Cerebellar nuclear complex (tissue), 1 donor: ENCODE measurements at regions not wholly inside any gene's neighbourhood (a gene's known extent, or its start where the extent isn't known, plus 50 kb on each side); places are given as distances from the start of the nearest gene placed in this dataset.
"Not testable (repeated sequence)": the region's sequence is repeated elsewhere in the genome, so short reads cannot be mapped to it uniquely, and the experiment has no call there.

Experiments used
- DNase-seq, 2 experiments: peaks; one replicate each; lab custom pipeline; 2025; lab: John Stamatoyannopoulos, UW

DNA sequence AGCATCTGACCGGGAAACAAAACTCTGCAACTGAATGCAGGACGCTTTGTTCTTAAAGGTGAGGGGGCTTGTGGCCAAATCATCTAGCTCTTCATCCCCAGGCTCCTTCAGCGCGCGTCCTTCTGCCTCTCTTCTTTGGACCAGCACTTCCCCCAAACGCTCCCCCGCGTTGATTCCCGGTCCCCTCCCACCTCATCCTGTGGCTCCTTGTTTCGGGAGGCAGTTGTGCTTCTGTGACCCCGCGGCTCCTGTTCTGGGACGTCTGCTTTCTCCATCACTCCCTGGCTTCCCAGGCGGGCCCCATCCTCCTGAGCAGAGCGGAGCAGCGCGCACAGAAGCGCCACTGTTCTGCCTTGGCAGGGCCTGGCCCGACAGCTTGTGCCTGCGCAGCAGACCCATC, 109.7 kb upstream of the ZNG1E start:
- DNase-seq, result not testable (repeated sequence)

DNA sequence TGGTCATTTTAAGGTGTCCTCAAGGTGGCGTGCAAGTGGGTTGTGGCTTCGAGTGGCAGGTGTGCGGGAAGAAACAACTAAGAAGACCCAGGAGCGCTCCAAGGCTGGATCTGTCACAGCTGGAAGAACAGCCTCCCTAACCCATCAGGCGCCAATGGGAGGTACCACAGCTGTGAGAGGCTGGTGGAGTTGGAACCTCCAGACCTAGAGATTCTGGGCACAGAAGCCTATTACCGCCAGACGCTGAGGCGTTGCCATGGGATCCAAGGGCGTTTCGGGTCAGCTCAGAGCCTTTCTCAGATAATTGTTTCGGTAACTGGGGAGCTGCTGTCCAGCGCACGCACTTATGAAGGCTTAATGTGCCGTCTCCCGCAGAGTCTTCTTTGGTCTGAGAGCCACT, 156.7 kb upstream of the ZNG1E start:
- DNase-seq, result not testable (repeated sequence)

DNA sequence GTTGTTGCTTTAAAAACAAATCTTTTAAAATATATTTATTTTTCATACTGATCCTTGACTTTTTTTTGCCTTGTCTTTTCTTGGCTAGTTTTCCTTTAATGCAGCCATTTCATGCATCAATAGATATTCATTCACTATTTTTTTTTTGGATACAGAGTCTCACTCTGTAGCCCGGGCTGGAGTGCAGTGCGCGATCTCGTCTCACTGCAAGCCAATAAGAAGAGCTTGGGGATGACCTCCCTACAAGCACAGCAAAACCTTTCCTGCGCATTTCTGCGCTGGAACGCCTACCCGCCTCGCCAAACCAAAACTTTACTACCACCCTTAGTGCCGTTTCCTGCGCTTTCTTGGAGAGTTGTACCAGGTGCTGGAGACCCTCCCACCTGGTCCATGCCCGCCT, 161.3 kb upstream of the ZNG1E start:
- not testable (repeated sequence) for DNase-seq

DNA sequence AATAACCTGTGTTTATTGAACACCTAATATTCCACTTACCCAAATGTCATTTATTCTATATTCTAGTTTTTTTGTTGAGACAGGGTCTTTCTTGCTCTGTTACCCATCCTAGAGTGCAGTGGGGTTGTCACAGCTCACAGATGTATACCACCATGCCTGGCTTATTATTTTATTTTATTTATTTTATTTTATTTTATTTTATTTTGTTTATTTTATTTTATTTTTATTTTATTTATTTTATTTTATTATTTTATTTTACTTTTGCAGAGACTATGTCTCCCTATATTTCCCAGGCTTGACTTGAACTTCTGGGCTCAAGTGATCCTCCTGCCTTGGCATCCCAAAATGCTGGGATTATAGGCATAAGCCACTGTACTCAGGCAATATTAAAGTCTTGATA, 167.8 kb upstream of the ZNG1E start:
- DNase-seq, result not testable (repeated sequence)

DNA sequence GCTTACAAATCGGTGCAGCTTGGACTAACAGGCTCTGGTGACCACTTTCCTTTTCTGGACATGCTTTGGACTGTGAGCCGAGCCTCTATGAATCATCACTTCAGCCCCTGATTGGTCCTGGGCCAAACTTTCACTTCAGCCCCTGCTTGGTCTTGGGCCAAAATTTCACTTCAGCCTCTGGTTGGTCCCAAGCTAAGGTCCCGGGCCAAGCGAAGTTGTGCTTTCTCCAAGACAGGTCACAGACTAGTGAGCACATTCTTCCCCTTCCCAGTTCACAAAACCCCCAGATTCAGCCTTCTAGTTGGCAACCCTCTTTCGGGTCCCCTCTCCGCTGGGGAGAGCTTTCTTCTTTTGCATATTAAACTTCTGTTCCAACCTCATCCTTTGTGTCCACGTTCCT, 171.0 kb upstream of the ZNG1E start:
- DNase-seq, result not testable (repeated sequence)

DNA sequence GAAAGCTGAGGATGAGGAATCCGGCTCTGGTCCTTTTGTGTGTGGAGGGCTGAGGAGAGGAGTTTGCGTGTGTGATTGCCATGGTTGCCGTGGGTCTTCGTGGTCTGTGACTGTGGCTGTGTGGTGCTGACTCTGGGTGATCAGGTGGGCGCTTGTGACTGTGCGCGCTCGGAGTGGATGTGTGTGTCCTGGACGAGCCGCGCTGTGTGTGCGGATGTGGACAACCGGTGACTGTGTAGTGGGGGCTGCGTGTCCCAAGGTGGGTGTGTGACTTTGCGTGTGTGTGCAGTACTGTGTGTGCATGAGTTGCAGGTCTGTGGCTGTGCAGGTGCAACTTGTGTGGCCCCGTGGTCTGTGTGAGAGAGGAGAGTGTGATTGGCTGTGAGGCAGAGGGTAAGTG, 172.0 kb upstream of the ZNG1E start:
- not testable (repeated sequence) for DNase-seq

DNA sequence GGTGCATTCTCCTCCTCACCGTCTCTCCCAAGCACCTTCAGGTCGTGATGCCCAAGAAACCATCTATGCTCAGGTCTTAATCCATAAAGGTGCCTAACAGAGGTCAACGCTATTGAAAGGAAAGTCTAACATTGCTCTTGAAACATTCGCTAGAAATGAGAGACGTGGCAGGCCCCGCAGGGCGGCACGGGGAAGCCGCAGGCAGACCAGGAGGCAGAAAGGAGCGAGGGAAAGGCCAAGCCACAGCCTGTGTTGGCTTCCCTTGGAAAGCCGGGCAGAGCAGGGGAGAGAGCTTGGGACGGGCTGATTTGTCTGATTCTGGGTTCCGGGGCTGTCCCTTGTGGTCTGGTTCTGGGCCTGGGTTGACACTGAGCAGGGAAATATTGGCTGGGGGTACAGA, 192.8 kb upstream of the ZNG1E start:
- DNase-seq, result not testable (repeated sequence)

DNA sequence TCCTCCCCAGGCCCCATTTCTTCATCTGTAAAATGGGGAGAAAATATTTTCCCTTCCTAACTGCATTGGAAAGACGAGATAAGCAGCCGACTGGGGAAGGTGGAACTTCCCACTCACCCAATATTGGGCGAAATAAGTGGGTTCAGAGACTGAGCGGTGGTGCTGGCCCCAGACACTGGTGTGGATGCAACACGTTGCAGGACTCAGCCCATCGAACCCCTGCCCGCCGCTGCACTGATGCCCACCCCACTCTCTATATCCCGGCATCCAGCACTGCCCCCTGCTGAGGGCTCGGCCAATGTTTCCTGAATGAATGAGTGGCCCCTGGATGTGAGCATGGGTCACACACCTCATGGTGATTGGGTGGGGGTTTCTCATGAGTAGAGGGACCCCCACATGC, 194.4 kb upstream of the ZNG1E start:
- DNase-seq, result not testable (repeated sequence)

DNA sequence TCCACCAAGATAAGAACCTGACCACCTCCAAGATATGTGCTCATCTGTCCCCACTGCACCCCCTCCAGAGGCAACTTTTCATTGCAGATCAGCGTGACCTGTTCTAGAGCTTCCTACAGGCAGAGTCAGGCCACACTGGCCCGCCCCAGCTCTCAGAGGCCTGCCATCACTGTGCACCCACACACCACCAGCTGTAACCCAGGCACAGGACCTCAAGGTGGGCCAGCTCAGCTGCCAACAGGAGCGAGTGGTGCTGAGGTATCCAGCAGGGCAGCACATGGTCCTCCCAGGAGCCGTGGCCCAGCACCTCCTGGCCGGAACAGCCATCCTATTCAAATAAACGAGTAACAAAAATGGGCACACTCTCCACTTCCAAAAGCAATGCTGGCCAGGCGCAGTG, 189.9 kb upstream of the FOXD4L5 start:
- DNase-seq, result not testable (repeated sequence)

DNA sequence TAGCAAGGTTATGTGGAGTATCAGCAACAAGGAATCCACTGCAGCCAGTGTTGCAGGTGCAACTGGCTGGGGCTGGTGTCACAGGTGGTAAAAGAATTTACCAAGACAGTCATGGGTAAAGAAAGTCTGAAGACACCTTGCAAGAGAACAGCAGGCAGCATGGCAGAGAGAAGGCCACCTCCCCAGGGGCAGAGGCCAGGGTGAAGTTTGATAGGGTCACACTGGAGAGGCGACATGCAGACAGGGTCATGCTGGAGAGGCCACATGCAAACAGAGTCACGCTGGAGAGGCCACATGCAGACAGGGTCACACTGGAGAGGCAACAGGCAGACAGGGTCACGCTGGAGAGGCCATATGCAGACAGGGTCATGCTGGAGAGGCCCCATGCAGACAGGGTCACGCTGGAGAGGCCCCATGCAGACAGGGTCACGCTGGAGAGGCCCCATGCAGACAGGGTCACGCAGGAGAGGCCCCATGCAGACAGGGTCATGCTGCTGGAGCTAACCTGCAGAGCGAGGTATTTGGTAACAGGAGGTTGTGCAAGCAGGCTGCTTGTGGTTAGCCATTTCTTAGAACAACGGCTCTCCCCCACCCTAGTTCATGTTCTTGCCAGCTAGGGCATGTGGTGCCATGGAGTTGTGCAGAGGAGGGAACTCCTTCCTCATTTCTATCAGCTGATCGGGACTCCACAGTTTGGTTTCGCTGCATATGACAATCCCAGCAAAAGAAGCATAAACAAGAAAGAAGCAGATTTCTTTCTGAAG, 188.2 kb upstream of the FOXD4L5 start:
- not testable (repeated sequence) for DNase-seq

DNA sequence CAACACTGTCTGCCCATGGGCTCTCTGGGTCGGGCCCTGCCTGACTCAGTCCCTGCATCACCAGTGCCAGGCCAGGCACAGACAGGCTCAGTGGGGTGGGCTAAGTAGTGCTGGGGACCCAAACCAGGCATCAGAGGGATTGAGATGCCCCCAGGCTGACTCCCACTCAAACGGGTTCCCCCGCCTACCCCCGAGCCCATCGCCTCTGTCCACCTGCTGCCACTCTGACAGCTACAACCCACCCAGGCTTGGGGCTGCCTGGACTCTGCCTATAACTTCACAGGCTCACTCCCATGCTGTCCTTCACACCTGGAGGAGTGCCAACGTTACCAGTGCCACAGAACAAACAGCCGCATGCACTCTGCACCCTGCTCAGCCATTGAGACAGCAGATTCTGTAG, 186.1 kb upstream of the FOXD4L5 start:
- not testable (repeated sequence) for DNase-seq

DNA sequence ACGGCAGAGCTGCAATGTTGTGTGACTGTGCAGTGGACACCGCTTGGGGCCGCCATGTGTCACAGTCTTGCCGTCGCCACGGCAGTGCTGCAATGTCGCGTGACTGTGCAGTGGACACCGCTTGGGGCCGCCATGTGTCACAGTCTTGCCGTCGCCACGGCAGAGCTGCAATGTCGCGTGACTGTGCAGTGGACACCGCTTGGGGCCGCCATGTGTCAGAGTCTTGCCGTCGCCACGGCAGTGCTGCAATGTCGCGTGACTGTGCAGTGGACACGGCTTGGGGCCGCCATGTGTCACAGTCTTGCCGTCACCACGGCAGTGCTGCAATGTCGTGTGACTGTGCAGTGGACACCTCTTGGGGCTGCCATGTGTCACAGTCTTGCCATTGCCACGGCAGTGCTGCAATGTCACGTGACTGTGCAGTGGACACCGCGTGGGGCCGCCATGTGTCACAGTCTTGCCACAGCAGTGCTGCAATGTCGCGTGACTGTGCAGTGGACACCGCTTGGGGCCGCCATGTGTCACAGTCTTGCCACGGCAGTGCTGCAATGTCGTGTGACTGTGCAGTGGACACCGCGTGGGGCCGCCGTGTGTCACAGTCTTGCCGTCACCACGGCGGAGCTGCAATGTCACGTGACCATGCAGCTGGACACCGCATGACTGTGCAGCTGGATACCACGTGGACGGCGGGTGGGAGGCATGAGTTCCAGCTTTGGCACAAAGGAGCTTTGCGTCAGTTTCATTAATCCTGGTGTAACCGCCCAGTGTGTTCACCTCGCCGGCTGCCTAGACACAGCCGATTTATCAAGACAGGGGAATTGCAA, 182.1 kb upstream of the FOXD4L5 start:
- not testable (repeated sequence) for DNase-seq

DNA sequence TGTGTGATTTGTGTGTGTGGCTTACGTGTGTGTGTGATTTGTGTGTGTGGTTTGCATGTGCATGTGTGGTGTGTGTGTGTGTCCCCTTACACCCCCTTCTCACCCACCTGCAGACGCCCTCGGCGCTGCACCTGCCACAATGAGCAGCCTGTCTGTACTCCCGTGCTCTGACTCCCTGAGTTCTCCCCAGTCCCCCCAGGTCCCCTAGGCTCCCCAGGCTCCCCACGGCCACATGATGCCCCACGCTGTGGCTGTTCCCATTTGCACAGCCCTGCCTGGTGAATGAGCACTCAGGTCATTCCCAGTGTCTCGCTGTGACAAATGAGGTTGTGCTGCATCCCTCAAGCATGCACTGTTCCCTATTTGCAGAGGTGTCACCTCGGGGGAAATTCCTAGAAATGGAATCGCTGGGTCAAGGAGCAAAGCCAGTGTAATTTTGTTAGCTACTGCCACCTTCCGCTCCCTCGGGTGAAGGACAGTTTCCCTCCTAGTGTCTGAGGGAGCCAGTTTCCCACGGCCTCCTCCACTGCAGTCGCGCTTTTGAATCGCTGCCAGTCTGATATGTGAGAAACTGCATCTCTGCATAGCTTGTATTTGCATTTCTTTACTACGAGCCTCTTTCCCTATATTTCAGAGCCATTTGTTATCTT, 180.4 kb upstream of the FOXD4L5 start:
- DNase-seq, result not testable (repeated sequence)

DNA sequence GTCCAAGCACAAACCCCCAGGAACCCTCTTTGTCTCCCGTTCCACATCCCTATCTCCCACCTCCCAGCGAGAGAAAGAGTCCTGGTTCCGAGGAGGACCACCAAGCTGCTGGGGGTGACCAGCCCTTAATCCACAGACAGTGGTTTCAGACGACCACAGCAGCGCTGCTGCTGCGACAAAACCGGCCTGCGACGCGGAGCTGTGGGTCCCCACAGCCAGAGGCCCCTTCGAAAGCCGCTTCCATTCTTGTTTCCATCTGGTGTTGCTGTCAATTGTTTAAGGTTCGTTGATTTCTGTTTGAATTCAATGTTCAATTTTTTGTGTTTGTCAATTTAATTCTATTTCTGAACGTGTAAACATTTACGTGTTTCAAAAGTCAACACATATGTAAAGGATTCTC, 177.5 kb upstream of the FOXD4L5 start:
- not testable (repeated sequence) for DNase-seq

DNA sequence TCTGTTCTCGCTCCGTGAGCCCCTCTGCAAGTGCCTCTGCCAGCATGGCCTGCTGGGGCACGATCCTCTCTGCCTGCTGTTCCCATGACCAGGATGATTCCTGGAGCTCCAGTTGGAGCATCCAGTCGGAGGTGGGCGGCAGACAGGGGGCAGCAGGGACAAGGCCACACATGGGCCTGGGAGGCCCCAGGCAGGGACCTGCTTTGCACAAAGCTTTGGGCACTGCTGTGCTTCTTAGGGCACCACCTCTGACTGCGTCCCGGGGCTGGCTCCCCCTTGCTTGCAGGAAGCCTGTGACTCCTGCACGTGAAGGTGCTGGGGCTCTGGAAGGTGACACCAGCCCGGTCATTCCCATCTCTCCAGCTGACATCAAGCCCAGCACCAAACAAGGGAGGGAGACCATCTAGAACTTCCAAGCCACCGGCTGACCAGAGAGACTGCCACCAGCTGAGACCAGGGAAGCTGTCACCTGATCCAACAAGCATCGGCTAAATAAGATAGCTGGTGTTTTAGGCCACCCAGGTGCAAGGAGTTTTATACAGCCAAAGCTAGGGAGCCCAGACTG, 174.8 kb upstream of the FOXD4L5 start:
- no peak for DNase-seq

DNA sequence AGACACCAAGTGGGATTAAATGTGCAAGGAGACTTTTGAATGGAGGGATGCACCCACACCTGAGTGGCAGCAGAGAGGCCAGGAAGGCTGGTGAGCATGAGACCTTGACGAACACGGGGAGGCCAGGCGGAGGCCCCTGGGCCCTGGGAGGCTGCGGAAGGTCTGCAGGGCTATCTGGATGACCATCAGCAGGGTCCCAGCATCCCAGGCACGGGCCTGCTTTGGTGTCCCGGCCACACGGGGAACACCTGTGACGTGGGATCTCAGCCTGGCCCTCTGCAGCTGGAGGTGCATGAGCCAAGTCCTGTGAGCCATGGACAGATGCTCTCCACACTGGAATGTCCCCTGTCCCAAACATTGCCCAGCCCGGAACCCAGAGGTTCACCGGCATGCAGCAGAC, 174.0 kb upstream of the FOXD4L5 start:
- no peak for DNase-seq

DNA sequence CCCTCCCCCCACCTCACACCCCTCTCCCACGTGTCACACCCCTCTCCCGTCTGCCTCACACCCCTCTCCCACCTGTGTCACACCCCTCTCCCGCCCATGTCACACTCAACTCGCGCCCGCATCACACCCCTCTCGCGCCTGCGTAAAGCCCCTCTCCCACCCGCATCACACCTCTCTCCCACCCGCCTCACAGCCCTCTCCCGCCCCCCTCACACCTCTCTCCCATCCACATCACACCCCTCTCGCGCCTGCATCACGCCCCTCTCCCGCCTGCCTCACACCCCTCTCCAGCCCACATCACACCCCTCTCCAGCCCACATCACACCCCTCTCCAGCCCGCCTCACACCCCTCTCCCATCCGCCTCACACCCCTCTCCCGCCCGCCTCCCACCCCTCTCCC, 173.5 kb upstream of the FOXD4L5 start:
- no peak for DNase-seq

DNA sequence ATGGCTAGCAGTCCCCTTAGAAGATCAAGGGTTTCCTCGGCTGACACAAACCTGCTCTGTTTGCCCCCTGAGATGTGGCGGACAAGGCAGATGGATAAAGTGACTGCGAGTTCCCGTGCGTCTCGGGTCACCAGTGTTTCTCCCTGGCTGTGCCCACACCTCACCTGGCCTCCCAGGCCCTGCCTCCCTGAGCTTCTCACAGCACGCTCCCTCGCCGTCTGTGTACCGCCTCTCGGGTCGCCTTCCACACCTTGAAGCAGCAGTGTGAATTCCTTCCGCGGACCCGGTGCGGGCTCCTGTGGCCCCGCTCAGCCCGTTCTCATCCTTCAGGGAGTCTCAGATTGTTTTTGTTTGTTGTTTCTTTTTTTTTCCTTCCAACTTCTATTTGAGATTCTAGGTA, 172.0 kb upstream of the FOXD4L5 start:
- not testable (repeated sequence) for DNase-seq

DNA sequence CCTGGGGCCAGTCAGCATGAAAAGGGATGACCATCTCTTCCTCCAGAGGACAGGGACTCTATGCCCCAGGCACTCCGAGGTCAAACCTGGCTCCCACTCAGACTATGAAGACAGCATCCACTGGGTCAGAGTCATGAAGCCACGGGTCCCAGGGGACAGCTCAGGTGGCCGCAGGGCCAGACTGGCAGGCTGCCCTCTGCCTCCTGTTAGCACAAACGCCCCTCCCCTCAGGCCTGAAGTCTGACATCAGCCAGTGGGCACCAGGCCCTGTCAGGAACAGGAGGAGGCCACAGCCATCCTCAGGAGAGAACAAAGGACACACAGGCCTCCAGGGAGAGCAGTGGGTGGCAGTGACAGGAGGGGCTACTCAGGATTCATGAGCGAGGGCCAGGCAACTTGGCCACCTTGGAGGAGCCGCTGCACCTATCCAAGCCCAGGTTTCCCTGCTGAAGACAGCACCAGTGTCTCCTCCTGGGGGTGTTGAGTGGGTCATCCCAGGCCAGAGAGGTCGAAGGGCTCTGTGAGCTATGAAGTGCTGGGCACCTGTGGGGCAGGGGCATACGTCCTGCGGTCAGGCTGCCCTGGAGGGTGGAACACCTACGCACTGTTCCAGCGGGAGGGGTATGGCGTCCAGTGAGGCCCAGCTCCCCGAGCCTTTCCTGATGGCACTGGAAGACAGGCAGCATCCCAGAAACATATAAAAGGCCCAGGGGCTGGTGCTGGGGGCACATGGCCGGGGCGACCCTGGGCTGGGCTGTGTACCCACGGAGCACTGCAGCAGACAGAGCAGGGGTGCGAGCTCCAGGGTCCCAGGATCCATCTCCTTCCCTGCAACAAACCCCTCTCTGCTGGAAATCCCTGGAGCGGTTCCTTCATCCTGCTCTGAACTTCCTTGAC, 171.0 kb upstream of the FOXD4L5 start:
- DNase-seq, result not testable (repeated sequence)

DNA sequence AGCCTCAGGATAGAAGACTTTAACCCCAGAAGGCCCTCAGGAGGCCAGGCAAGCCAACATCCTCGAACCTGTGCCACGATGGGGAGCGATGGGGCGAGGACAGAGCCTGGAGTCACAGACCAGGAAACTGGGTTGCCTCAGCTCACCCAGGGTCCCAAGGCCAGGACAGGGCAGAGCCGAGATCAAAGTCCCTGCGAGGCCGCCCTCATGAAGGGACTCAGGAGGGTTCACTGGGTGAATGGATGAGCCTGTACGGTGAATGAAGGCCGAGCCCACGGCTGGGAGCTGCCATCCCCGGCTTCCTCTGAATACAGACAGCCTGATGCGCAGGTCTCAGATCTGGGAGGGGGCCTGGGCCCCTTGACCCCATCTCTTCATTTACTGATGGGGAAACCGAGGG, 170.1 kb upstream of the FOXD4L5 start:
- DNase-seq, result not testable (repeated sequence)

DNA sequence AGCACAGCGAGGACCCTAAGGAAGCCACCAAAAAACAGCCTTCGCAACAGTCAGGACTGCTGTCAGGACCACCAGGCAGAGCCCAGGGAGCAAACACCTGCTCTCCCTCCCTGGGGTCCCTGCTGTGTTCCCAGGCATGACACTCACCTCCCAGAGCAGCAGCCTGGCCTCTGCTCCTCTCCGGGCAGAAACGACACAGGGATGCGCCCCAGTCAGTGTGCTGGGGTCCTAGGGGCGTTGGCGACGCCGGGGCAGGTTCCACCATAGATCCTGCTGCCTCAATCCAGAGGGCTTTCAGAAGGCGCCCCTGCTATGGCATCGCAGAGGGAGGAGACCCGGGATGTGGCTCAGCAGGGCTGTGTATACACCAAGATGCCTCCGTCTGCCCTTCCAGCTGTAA, 169.7 kb upstream of the FOXD4L5 start:
- not testable (repeated sequence) for DNase-seq
